22Rv1 (cell line): ENCODE measurements at regions not wholly inside any gene's neighbourhood (a gene's known extent, or its start where the extent isn't known, plus 50 kb on each side); places are given as distances from the start of the nearest gene placed in this dataset.

ENCODE experiments used
- CTCF ChIP-seq: fragments of 450-650 bp; IDR thresholded peaks from 2 replicates; pipeline ENCODE4 v1.5.1; 2017; ENCODE audit warnings: mild to moderate bottlenecking
- ZFX ChIP-seq: fragments of 450-650 bp; IDR thresholded peaks from 2 replicates; pipeline ENCODE4 v1.6.1; 2017; ENCODE audit warnings: antibody characterized with exemption, borderline replicate concordance

- TF ChIP-seq ZFX (no peak), CTCF (no peak)
Observed at GRCh38 chr5:61967681-61968080, 338.3 kb upstream of the KIF2A start.
